Breast epithelium (tissue), 4 donors: ENCODE measurements at regions not wholly inside any gene's neighbourhood (a gene's known extent, or its start where the extent isn't known, plus 50 kb on each side); places are given as distances from the start of the nearest gene placed in this dataset.

Experiments used
- DNase-seq, 2 donors: peaks; one replicate each; pipeline ENCODE4 v3.0.0-alpha.2; 2019; ENCODE audit warnings: low spot score in 2 of 2
- H3K27ac ChIP-seq, 2 donors: fragments of 200-600 bp; sonication (generic) in 1 of 2; one replicate each; pipeline ENCODE4 v1.5.1; 2016 to 2019; ENCODE audit warnings: mild to moderate bottlenecking in 1 of 2
- H3K27me3 ChIP-seq, 2 donors: fragments of 200-600 bp; sonication (generic) in 1 of 2; one replicate each; pipeline versions ENCODE4 v1.5.1 to v1.6.0; 2017 to 2019; ENCODE audit warnings: control low read depth in 1 of 2, mild to moderate bottlenecking in 1 of 2
- H3K36me3 ChIP-seq: fragments of 200-600 bp; one replicate; pipeline ENCODE4 v1.5.1; 2019
- H3K4me1 ChIP-seq, 2 donors: fragments of 200-600 bp; sonication (generic); one replicate each; pipeline ENCODE4 v1.5.1; 2016 to 2019; ENCODE audit warnings: control low read depth in 1 of 2
- H3K4me3 ChIP-seq, 3 donors: fragments of 200-600 bp; sonication (generic); 1 replicate in 2 of 3; 2 replicates in 1 of 3; pipeline ENCODE4 v1.5.1; 2016 to 2019; ENCODE audit warnings: mild to moderate bottlenecking in 3 of 3, moderate library complexity in 2 of 3
- H3K9me3 ChIP-seq, 2 donors: fragments of 200-600 bp; sonication (generic) in 1 of 2; one replicate each; pipeline ENCODE4 v1.5.1; 2016 to 2019; ENCODE audit warnings: control low read depth in 1 of 2
- CTCF ChIP-seq, 3 donors: fragments of 450-650 bp; IDR thresholded peaks; one replicate each; pipeline ENCODE4 v1.5.1; 2016 to 2017; ENCODE audit warnings: antibody characterized with exemption in 3 of 3, mild to moderate bottlenecking in 3 of 3, moderate library complexity in 3 of 3
- POLR2A ChIP-seq: fragments of 450-650 bp; IDR thresholded peaks from one replicate; pipeline ENCODE4 v1.6.1; 2016; ENCODE audit warnings: antibody characterized with exemption, mild to moderate bottlenecking, moderate library complexity
- POLR2AphosphoS5 ChIP-seq, 3 donors: sonication (generic); formaldehyde crosslinking; IDR thresholded peaks; one replicate each; pipeline ENCODE4 v1.6.1; 2017; ENCODE audit warnings: antibody characterized with exemption in 3 of 3
- intact Hi-C: fragments of 100-400 bp; cut with DNase I; formaldehyde crosslinking; loops from one replicate; pipeline ENCODE4 v1.15.1; 2023; ENCODE audit warnings: low total_unique reads

DNA sequence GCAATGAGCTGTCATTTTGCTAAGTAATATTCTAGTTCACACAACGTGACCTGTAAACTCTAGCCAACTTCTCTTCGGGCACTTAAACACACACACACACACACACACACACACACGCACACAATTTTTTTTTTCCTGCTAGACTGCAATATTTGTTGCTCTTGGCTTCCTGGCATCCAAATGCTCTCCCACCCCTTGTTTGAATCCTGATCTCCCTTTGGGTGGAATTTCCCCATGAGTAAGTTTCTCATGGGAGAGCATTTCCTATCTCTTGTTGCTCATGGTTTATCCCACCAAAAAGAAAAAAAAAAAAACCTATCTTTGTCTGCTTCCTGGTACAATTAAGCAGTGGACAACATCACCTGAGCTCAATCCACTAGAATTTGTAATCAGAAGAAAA lies 54.7 kb upstream of the TSLP start:
- DNase-seq = no peak
- Histone ChIP-seq H3K4me3 (no peak overlapping the region), H3K4me1 (no peaks in the 10 kb centered on the region), H3K27me3 (no peaks in the 10 kb centered on the region), H3K36me3 (no peaks in the 10 kb centered on the region), H3K9me3 (no peaks in the 10 kb centered on the region), H3K27ac (no peak overlapping the region)
- no peak for TF ChIP-seq CTCF (IDR thresholded peaks at IDR 0.05)
- no peak for TF ChIP-seq POLR2AphosphoS5 (IDR thresholded peaks at IDR 0.05)
- TF ChIP-seq POLR2A = no peak
- intact Hi-C loops = no loop called here

DNA sequence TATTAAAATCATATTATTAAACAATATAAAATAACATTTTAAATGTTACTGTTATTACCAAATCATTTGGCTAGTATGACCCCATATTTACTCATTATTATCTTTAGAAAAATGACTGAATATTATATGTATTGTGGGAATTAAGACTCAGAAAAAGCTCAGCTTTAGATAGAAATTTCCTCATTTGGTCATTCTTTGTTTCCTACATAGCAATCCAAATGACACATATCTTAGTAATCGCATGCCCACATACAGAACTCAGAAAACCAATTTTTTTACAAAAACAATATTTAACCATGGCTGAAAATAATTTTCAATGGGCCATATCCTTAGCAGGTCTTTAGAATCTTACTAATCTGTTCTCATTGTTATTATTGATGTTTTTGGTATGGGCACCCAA lies 53.8 kb upstream of the TSLP start:
- TF ChIP-seq POLR2A (no peak), CTCF (IDR thresholded peaks at IDR 0.05) (no peak), POLR2AphosphoS5 (IDR thresholded peaks at IDR 0.05) (no peak)

More for the DNA sequence above, 53.8 kb upstream of the TSLP start:
- H3K4me1 ChIP-seq = no peaks in the 10 kb centered on the region
- no peak overlapping the region for H3K4me3 ChIP-seq
- DNase-seq = no peak
- H3K9me3 ChIP-seq = no peaks in the 10 kb centered on the region
- intact Hi-C loops = no loop called here
- H3K27me3 ChIP-seq = no peaks in the 10 kb centered on the region
- H3K27ac ChIP-seq = no peak overlapping the region
- H3K36me3 ChIP-seq = no peaks in the 10 kb centered on the region
